T47D (cell line): ENCODE measurements at regions not wholly inside any gene's neighbourhood (a gene's known extent, or its start where the extent isn't known, plus 50 kb on each side); places are given as distances from the start of the nearest gene placed in this dataset.

Experiments
- DNase-seq, 2 experiments: peaks; one replicate each; pipeline versions ENCODE4 v3.0.0 to v3.0.0-alpha.2; 2011 to 2012; ENCODE audit warnings: low read depth in 1 of 2, low spot score in 1 of 2
- JUND ChIP-seq: IDR thresholded peaks from 2 replicates; pipeline ENCODE4 v1.6.1; 2012; ENCODE audit warnings: low read depth
- in situ Hi-C: cut with HindIII; loops from 2 replicates; pipeline ENCODE4 v1.10.0; 2016; ENCODE audit warnings: low sequenced_read_pairs, low pct_unique_long_range_greater_than_20kb

- TF ChIP-seq JUND = no peak
- in situ Hi-C loops = no loop called here
- peak in 1 of 2 experiments; percentile 6 for DNase-seq
Observed at GRCh38 chr2:19256121-19256601, 102.3 kb downstream of the OSR1 start.

- no peak for DNase-seq
- TF ChIP-seq JUND = no peak
Observed at GRCh38 chr2:19255481-19255880, 102.9 kb downstream of the OSR1 start.

GRCh38 chr2:19251554-19251953, 106.9 kb downstream of the OSR1 start:
- TF ChIP-seq JUND = no peak
- no peak for DNase-seq
- in situ Hi-C loops = no loop called here

More at GRCh38 chr2:19255481-19255880, 102.9 kb downstream of the OSR1 start:
- in situ Hi-C loops = no loop called here

DNA sequence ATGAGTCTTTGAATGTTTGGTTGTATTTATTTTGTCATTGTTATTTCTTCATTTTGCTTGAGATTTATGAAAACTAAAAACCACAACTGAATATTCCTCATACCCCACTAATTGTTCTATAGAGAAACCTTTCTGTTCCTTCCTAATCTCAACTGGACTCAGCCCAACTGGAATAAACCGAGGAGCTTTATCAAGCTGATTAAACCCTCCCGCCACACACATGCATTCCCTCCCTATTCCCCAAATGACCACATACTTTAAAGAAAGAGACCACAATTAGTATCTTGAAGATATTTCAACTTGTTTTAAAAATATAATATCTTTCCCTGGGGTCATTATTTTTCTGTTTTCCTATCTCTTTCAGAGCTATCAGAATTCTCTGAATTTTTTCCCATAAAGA, 107.5 kb downstream of the OSR1 start:
- no peak for DNase-seq
- TF ChIP-seq JUND = no peak
- in situ Hi-C loops = no loop called here

DNA sequence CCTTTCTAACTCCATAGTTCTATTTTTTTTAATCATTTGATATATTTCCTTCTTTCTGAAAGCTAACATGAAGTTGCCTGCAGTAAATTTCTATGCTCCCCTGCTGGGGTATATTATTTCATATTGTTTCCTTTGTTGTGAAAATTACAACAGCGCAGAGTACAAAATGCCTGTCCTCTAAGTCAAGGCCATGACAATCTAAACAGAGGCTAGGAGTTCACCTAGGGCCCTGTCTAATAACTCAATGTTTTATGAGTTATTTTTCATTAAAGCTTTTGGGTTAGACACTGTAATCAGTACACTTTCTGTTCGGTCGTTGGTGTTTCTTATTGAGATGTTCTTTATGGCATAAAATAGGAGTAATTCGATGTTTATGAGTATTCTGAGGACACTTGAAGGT, 111.2 kb downstream of the OSR1 start:
- in situ Hi-C loops = no loop called here
- DNase-seq = no peak
- no peak for TF ChIP-seq JUND

- no peak for DNase-seq
- in situ Hi-C loops = no loop called here
- TF ChIP-seq JUND = no peak
Observed at GRCh38 chr2:19246496-19246895, 111.9 kb downstream of the OSR1 start.

- DNase-seq = no peak
- no peak for TF ChIP-seq JUND
- in situ Hi-C loops = no loop called here
Observed at GRCh38 chr2:19244460-19245363, 113.7 kb downstream of the OSR1 start.

GRCh38 chr2:19238440-19239060, 119.9 kb downstream of the OSR1 start:
- no peak for DNase-seq
- in situ Hi-C loops = no loop called here
- TF ChIP-seq JUND = no peak

DNA sequence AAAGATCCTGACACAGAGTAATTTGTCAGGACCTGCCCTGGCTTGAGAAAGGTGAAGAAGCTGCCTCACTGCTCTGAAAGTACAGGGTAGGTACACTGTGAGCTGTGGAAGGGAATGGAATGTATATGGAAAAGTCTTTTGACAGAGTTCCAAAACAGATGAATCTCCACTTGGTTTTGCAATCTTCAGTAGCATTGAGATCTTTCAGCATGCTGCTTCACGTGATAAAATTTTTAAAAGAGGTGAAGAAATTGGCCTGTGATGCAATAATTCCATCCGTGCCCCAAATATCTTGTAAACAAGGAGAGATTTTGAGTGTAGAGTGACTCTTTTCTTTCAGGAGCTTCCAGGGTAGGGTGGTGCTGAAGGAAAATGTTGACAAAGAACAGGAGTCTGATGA, 123.1 kb downstream of the OSR1 start:
- no peak for DNase-seq
- in situ Hi-C loops = no loop called here

DNA sequence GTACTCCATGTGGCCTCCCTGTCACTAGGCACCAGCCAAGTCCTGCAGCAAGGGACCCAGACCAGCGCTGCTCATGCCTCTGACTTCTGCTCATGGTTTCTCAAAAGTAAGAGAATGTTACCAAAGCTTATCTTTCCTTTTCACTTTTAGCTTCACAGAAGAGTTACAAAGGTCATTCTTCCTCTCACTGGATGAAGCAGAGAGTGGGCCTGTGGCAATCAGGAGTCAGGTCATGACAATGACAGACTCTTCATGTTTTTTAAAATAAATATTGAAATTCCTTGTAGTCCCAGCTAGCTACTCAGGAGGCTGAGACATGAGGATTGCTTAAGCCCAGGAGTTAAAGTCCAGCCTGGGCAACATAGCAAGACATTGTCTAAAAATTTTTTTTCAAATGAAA, 126.1 kb downstream of the OSR1 start:
- no peak for DNase-seq
- in situ Hi-C loops = no loop called here
- no peak for TF ChIP-seq JUND

More for the DNA sequence above, 123.1 kb downstream of the OSR1 start:
- TF ChIP-seq JUND = no peak

DNA sequence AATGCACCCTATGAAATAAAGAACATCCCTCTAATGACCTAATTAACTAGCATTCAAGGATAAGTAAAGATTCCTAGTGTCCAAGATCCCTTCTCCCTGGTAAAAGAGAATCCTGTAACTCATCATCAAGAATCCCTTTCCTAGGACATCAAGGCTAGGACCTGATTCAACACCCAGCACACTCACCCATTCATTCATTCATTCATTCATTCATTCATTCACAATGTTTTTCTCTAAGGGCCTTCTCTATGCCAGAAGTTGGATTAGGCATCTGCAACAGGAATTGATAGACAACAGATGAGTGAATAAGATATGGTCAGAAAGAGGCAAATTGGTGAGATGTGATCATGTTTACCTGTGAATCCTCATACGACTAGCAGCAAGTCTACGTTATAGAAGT, 126.8 kb downstream of the OSR1 start:
- DNase-seq = no peak
- no peak for TF ChIP-seq JUND
- in situ Hi-C loops = no loop called here

- in situ Hi-C loops = no loop called here
- TF ChIP-seq JUND = no peak
- no peak for DNase-seq
Observed at GRCh38 chr2:19230626-19231025, 127.8 kb downstream of the OSR1 start.

DNA sequence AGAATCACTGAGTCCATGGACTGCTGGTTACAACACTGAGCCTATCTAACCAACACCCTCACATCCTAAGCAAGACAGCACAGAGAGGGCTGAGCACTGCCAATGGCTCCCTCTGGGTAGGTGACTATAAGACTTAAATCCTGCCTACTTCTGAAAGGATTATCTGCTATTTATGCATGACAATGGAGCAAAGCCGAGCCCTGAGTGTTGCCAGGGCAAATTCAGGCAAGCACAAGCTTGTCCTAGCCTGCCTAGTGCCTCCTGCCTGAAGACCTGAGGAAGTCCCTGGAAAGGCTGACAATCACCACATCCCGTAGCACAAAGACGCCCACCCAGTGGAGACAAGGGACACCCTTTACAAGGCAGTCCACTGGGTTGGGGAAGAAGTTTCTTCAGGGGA, 129.7 kb downstream of the OSR1 start:
- no peak for TF ChIP-seq JUND
- DNase-seq = peak in 1 of 2 experiments; percentile 5
- in situ Hi-C loops = no loop called here
